Left ventricle myocardium inferior (tissue), 1 donor: ENCODE measurements at regions not wholly inside any gene's neighbourhood (a gene's known extent, or its start where the extent isn't known, plus 50 kb on each side); places are given as distances from the start of the nearest gene placed in this dataset.

Experiments used
- DNase-seq: peaks from one replicate; pipeline ENCODE4 v3.0.0-alpha.2; 2020
- H3K27ac ChIP-seq: fragments of 200-600 bp; replicated peaks from 2 replicates; pipeline ENCODE4 v1.8.0; 2021
- H3K27me3 ChIP-seq: fragments of 200-600 bp; 2 replicates; pipeline ENCODE4 v1.8.0; 2021; ENCODE audit warnings: low read depth
- H3K36me3 ChIP-seq: fragments of 200-600 bp; 2 replicates; pipeline ENCODE4 v1.8.0; 2021
- H3K4me1 ChIP-seq: fragments of 200-600 bp; 2 replicates; pipeline ENCODE4 v1.8.0; 2021
- H3K4me3 ChIP-seq: fragments of 200-600 bp; 2 replicates; pipeline ENCODE4 v1.8.0; 2021; ENCODE audit warnings: mild to moderate bottlenecking, moderate library complexity
- H3K9me3 ChIP-seq: fragments of 200-600 bp; replicated peaks from 2 replicates; pipeline ENCODE4 v1.8.0; 2021
- intact Hi-C: fragments of 100-400 bp; cut with micrococcal nuclease; formaldehyde crosslinking; loops from one replicate; pipeline ENCODE4 v1.11.0; 2022
- TF ChIP-seq, protein P1 (sequence below): fragments of 200-600 bp; IDR thresholded peaks from 2 replicates; pipeline ENCODE4 v1.8.0; 2021; ENCODE audit warnings: antibody characterized with exemption, mild to moderate bottlenecking, borderline replicate concordance
- donor health status: DM: no; HTN: yes; CAD: no; lungs with severe emphysema.

DNA sequence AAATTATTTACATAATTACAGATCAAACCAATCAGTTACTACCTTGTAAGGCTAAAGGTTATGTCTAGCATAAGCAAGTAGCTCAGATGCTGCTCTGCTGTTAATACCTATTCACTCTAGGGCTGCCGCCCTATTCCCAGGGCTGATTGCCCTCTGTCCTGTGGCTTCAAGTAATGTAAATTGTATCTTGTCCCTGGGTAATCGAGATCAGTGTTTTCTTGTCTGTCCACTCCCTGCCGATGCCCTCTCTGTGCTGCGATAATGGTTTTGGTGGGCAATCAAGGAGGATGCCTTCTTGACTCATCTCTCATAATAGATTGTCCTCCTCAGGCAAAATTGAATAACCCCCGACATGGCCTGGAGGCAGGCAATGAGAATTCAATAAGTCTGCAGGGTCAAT is 641.0 kb upstream of the PITX2 start:
- Histone ChIP-seq H3K27ac (no peak overlapping the region), H3K9me3 (no peaks in the 10 kb centered on the region), H3K36me3 (no peaks in the 10 kb centered on the region), H3K27me3 (no peaks in the 10 kb centered on the region), H3K4me3 (no peak overlapping the region), H3K4me1 (peaks cover 6% of the 10 kb centered on the region)
- intact Hi-C loops = no loop called here
- DNase-seq = no peak
- TF ChIP-seq, protein P1, sequence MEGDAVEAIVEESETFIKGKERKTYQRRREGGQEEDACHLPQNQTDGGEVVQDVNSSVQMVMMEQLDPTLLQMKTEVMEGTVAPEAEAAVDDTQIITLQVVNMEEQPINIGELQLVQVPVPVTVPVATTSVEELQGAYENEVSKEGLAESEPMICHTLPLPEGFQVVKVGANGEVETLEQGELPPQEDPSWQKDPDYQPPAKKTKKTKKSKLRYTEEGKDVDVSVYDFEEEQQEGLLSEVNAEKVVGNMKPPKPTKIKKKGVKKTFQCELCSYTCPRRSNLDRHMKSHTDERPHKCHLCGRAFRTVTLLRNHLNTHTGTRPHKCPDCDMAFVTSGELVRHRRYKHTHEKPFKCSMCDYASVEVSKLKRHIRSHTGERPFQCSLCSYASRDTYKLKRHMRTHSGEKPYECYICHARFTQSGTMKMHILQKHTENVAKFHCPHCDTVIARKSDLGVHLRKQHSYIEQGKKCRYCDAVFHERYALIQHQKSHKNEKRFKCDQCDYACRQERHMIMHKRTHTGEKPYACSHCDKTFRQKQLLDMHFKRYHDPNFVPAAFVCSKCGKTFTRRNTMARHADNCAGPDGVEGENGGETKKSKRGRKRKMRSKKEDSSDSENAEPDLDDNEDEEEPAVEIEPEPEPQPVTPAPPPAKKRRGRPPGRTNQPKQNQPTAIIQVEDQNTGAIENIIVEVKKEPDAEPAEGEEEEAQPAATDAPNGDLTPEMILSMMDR = no peak

DNA sequence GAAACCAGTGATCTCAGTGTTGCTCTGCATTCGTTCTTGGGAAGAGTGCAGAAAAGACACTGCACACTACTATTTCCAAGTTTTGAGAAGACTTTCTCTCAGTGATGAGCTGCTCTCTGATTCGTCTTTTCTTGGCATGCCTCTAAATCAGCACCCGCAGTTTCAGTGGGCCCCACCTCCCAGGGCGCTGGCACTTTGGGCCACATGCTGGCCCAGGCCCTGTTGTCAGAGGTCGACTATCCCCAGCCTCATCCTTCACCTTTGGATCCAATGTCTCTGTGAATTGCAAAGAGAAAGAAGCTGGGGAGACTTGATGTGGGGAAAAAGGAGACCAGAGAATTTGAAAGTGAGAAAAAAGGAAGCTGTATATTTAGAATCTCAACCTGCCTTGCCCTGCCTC is 644.1 kb upstream of the PITX2 start:
- no peaks in the 10 kb centered on the region for H3K9me3 ChIP-seq
- DNase-seq = no peak
- H3K36me3 ChIP-seq = no peaks in the 10 kb centered on the region
- H3K27ac ChIP-seq = no peak overlapping the region
- peaks cover 20% of the 10 kb centered on the region for H3K4me1 ChIP-seq
- no peak overlapping the region for H3K4me3 ChIP-seq
- intact Hi-C loops = no loop called here
- H3K27me3 ChIP-seq = no peaks in the 10 kb centered on the region
- TF ChIP-seq, protein P1 = no peak

DNA sequence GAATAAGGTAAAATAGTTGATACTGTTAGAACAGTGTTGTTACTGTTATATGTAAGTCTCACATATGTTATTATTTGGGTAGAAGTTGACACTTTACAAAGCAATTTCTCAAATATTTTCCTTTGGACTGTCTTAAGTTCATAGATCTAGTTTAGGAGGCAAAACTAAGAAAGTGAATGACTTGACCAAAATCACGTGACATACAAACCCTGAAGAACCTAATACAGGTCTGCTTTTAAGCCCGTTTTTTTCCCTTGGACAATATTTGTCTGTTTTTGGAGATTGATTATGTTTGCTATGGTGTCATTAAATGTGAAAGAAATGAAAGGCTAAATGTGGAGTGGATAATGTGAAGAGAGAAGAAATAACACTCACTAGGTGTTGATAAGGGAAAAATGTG is 644.9 kb upstream of the PITX2 start:
- no peak overlapping the region for H3K27ac ChIP-seq
- no peak for DNase-seq
- no peak overlapping the region for H3K4me3 ChIP-seq
- TF ChIP-seq, protein P1 = no peak
- H3K9me3 ChIP-seq = no peaks in the 10 kb centered on the region
- no peaks in the 10 kb centered on the region for H3K36me3 ChIP-seq
- intact Hi-C loops = no loop called here
- peaks cover 20% of the 10 kb centered on the region for H3K4me1 ChIP-seq
- H3K27me3 ChIP-seq = no peaks in the 10 kb centered on the region

DNA sequence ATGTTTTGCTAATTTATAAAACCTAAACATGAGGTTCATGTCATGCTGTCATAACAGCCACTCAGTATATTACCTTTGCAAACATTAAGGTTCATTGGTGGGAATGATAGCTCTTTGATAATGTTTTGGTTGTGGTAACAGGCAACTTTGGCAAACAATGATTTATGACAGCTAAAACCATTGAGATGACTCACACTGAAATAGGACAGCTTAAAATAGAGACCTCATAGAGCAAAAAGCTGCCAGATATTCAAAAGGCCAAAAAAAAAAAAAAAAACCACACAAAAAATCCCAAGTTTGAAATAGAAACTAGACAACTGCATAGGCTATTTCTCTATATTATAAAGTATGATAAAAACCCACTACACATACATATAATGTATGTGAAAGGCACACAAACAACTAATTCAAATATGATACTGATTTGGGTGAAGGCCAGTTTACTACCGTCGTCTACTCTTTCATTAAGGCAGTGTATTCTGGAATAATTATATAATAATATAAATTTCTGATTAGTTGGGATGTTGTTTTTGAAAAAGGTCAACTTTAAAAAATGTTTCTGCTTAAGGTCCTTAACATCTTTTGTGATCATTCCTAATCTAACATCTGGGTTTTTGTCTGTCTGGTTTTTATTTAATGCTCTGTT is 646.0 kb upstream of the PITX2 start:
- H3K4me3 ChIP-seq = no peak overlapping the region
- no peaks in the 10 kb centered on the region for H3K27me3 ChIP-seq
- intact Hi-C loops = no loop called here
- DNase-seq = no peak
- no peak overlapping the region for H3K27ac ChIP-seq
- H3K9me3 ChIP-seq = no peaks in the 10 kb centered on the region
- TF ChIP-seq, protein P1 = no peak
- H3K36me3 ChIP-seq = no peaks in the 10 kb centered on the region
- peaks cover 20% of the 10 kb centered on the region for H3K4me1 ChIP-seq

DNA sequence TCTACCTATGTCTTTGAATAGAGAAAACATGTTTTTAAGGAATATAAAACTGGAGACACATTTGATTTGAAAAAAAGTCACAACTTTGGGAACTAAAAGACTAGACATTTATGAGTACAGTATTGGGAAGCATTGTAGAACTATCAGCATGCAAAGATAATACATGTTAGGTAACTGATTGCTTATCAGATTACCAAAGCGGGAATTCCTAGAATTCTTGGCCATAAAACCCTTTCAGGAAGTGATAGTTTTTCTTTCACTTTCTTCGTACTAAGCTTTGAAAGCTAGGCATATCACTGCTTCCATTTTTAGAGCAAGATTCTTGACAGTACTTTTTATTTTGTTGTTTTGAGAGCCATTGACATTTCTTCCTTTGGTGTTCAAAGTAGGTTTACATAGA is 646.6 kb upstream of the PITX2 start:
- no peak for DNase-seq
- intact Hi-C loops = no loop called here
- H3K4me3 ChIP-seq = no peak overlapping the region
- H3K36me3 ChIP-seq = no peaks in the 10 kb centered on the region
- no peaks in the 10 kb centered on the region for H3K9me3 ChIP-seq
- H3K4me1 ChIP-seq = peaks cover 20% of the 10 kb centered on the region
- H3K27me3 ChIP-seq = no peaks in the 10 kb centered on the region
- H3K27ac ChIP-seq = no peak overlapping the region
- TF ChIP-seq, protein P1 = no peak

DNA sequence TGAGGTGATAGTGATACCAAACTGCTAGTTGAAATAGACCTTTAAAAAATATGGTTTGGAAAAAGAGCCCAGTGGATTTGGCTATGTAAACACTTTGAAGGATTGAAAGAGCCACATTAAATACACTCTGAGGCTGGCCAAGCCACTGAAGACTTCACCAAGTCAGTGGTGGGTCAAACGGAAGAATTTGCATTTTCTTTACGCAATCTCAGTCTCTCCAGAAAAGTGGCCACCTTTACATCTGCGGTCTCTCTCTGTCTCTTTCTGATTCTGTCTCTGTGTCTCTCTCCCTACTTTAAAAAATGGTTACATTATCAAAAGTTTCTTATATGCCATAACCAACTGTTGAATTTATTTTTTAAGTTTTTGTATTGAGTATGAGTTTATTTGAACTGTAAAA is 651.2 kb upstream of the PITX2 start:
- TF ChIP-seq, protein P1 = no peak
- Histone ChIP-seq H3K27ac (no peak overlapping the region), H3K9me3 (no peaks in the 10 kb centered on the region), H3K4me3 (no peak overlapping the region), H3K36me3 (no peaks in the 10 kb centered on the region), H3K4me1 (peaks cover 12% of the 10 kb centered on the region), H3K27me3 (no peaks in the 10 kb centered on the region)
- DNase-seq = no peak
- intact Hi-C loops = no loop called here
